ENCODE measurements at regions not wholly inside any gene's neighbourhood (a gene's known extent, or its start where the extent isn't known, plus 50 kb on each side); places are given as distances from the start of the nearest gene placed in this dataset.

DNA sequence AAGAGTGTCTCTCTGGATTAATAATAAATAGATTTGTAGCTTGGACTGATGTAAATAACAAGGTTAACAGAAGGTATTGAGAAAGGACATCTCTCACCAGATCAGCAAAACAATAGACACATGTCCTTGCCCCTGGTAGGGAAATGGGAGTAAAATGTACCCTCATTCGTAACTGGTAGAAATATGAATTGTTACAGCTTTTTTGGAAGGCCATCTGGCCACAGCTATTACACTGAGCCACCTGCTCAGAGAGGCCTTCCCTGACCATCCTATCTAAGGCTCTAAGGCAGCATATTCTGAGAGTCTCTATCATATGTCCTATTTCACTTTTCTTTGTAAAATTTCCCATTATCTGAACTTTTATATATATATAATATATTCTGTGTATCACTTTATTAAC, 129.1 kb upstream of the MAP1B start:
- TF ChIP-seq, protein P1, sequence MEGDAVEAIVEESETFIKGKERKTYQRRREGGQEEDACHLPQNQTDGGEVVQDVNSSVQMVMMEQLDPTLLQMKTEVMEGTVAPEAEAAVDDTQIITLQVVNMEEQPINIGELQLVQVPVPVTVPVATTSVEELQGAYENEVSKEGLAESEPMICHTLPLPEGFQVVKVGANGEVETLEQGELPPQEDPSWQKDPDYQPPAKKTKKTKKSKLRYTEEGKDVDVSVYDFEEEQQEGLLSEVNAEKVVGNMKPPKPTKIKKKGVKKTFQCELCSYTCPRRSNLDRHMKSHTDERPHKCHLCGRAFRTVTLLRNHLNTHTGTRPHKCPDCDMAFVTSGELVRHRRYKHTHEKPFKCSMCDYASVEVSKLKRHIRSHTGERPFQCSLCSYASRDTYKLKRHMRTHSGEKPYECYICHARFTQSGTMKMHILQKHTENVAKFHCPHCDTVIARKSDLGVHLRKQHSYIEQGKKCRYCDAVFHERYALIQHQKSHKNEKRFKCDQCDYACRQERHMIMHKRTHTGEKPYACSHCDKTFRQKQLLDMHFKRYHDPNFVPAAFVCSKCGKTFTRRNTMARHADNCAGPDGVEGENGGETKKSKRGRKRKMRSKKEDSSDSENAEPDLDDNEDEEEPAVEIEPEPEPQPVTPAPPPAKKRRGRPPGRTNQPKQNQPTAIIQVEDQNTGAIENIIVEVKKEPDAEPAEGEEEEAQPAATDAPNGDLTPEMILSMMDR (IDR thresholded peaks at IDR 0.05) = no peak
- TF ChIP-seq EP300 (IDR thresholded peaks at IDR 0.05) = no peak
- TF ChIP-seq POLR2A (IDR thresholded peaks at IDR 0.05) = no peak

Data from suprapubic skin (tissue), 3 donors.